Esophagus squamous epithelium (tissue), 4 donors: ENCODE measurements at regions not wholly inside any gene's neighbourhood (a gene's known extent, or its start where the extent isn't known, plus 50 kb on each side); places are given as distances from the start of the nearest gene placed in this dataset.

Experiments
- CTCF ChIP-seq, 6 experiments: fragments of 450-650 bp in 4 of 6; fragments of 200-600 bp in 2 of 6; sonication (generic) in 2 of 6; IDR thresholded peaks; one replicate each; pipeline ENCODE4 v1.5.1; 2016 to 2019; ENCODE audit warnings: antibody characterized with exemption in 6 of 6, mild to moderate bottlenecking in 4 of 6, moderate library complexity in 4 of 6
- POLR2A ChIP-seq, 4 donors: fragments of 450-650 bp; IDR thresholded peaks; one replicate each; pipeline ENCODE4 v1.6.1; 2017; ENCODE audit warnings: antibody characterized with exemption in 4 of 4, mild to moderate bottlenecking in 4 of 4, moderate library complexity in 3 of 4

GRCh38 chr4:137812258-137812657 lies 280.0 kb upstream of the PCDH18 start:
- TF ChIP-seq CTCF (IDR thresholded peaks at IDR 0.05) = no peak
- TF ChIP-seq POLR2A (IDR thresholded peaks at IDR 0.05) = no peak
